HG02798 (cell line): ENCODE measurements at regions not wholly inside any gene's neighbourhood (a gene's known extent, or its start where the extent isn't known, plus 50 kb on each side); places are given as distances from the start of the nearest gene placed in this dataset.
"Not testable (repeated sequence)": the region's sequence is repeated elsewhere in the genome, so short reads cannot be mapped to it uniquely, and the experiment has no call there.

ENCODE experiments used
- ATAC-seq: cut with Tn5 transposase; IDR thresholded peaks from one replicate; pipeline ENCODE4 v1.9.1; 2021; ENCODE audit warnings: mild to moderate bottlenecking; ENCODE audit not compliant: unreplicated experiment, poor library complexity

GRCh38 chr5:42989190-42989589, 50.9 kb downstream of the ANXA2R start:
- no peak for ATAC-seq

DNA sequence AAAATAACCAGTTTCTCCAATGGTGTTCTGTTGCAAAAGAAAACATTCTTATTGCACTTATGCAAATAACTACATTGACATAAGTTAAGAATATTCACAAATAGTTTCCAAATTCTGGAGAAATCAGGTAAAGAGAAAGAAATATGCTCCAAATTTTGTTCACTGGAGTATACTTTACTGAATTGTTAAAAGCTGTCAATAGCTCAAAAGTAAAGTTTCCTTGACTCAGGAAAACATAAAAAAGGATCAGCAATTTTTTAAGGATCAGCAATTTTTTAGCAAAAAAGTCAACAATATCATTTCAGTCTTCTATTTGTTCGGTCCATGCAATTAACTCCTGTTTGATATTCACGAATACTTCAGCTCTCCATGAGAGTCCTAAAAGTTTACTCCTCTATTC, 51.6 kb downstream of the ANXA2R start:
- no peak for ATAC-seq

GRCh38 chr5:42985129-42986037, 54.7 kb downstream of the ANXA2R start:
- ATAC-seq = no peak

DNA sequence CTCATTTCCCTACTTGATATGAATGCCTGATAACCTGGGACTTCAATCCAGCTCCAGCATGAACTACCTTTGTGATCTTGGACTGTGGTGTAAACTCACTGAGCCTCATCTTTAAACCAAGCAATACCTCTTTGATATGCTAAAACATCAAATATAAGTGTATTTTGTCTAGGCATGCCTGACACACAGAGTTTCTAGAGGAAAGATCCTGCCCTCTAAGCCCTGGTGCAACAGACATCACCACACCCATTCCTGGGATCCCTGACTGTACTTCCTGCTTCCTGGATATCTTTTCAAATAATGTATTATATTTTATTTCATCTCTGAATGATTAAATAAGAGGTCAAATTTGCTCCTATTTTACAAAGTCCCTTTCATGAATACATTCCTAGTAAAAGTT, 55.8 kb downstream of the ANXA2R start:
- ATAC-seq = no peak

DNA sequence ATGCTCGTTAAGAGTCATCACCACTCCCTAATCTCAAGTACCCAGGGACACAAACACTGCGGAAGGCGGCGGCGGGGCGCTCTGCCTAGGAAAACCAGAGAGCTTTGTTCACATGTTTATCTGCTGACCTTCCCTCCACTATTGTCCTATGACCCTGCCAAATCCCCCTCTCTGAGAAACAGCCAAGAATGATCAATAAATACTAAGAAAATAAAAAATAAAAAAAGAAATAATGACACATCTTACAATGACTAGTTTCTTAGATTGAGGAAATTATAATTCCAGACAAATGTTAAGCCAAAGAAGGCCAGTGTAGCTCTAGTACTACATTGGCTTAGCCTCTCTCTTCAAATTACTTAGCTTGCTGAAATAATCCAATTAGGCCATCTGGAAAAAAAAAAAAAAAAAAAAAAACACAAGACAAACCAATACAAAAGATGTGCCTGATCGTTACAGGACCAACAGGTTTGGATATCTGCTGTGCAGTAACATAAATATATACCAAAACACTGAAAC, 58.0 kb downstream of the ANXA2R start:
- ATAC-seq = no peak

DNA sequence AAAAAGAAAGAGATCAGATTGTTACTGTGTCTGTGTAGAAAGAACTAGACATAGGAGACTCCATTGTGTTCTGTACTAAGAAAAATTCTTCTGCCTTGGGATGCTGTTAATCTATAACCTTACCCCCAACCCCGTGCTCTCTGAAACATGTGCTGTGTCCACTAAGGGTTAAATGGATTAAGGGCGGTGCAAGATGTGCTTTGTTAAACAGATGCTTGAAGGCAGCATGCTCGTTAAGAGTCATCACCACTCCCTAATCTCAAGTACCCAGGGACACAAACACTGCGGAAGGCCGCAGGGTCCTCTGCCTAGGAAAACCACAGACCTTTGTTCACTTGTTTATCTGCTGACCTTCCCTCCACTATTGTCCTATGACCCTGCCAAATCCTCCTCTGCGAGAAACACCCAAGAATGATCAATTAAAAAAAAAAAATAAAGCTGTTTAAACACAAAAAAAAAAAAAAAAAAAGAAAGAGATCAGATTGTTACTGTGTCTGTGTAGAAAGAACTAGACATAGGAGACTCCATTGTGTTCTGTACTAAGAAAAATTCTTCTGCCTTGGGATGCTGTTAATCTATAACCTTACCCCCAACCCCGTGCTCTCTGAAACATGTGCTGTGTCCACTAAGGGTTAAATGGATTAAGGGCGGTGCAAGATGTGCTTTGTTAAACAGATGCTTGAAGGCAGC, 58.6 kb downstream of the ANXA2R start:
- not testable (repeated sequence) for ATAC-seq

GRCh38 chr5:42981015-42981414, 59.1 kb downstream of the ANXA2R start:
- ATAC-seq = not testable (repeated sequence)

DNA sequence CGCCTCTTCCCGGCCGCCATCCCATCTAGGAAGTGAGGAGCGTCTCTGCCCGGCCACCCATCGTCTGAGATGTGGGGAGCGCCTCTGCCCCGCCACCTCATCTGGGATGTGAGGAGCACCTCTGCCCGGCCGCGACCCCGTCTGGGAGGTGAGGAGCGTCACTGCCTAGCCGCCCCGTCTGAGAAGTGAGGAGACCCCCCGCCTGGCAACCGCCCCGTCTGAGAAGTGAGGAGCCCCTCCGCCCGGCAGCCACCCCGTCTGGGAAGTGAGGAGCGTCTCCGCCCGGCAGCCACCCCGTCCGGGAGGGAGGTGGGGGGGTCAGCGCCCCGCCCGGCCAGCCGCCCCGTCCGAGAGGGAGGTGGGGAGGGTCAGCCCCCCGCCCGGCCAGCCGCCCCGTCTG, 59.7 kb downstream of the ANXA2R start:
- not testable (repeated sequence) for ATAC-seq

DNA sequence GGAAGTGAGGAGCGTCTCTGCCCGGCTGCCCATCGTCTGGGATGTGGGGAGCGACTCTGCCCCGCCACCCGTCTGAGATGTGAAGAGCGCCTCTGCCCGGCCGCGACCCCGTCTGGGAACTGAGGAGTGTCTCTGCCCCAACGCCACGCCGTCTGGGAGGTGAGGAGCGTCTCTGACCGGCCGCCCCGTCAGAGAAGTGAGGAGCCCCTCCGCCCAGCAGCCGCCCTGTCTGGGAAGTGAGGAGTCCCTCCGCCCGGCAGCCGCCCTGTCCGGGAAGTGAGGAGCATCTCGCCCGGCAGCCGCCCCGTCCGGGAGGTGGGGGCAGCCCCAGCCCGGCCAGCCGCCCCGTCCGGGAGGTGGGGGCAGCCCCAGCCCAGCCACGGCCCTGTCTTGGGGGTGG, 60.9 kb downstream of the ANXA2R start:
- ATAC-seq = not testable (repeated sequence)

DNA sequence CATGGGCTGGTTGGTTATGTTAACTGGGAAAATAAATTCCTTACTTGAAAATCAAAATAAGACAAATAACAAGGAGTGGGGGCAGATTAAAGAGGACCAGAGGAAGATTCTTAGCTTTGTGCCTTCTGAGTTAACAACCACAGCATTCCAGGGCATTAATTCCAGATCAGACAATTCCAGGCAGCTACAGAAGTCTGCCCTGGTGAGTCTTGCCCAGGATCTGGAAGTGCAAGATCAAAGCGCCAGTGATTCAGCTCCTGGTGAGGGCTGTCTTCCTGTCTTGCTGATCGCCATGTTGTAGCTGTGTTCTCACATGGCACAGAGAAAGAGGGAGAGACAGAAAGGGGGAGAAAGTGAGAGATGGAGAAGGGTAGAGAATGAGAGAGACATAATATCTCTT, 65.6 kb downstream of the ANXA2R start:
- no peak for ATAC-seq

DNA sequence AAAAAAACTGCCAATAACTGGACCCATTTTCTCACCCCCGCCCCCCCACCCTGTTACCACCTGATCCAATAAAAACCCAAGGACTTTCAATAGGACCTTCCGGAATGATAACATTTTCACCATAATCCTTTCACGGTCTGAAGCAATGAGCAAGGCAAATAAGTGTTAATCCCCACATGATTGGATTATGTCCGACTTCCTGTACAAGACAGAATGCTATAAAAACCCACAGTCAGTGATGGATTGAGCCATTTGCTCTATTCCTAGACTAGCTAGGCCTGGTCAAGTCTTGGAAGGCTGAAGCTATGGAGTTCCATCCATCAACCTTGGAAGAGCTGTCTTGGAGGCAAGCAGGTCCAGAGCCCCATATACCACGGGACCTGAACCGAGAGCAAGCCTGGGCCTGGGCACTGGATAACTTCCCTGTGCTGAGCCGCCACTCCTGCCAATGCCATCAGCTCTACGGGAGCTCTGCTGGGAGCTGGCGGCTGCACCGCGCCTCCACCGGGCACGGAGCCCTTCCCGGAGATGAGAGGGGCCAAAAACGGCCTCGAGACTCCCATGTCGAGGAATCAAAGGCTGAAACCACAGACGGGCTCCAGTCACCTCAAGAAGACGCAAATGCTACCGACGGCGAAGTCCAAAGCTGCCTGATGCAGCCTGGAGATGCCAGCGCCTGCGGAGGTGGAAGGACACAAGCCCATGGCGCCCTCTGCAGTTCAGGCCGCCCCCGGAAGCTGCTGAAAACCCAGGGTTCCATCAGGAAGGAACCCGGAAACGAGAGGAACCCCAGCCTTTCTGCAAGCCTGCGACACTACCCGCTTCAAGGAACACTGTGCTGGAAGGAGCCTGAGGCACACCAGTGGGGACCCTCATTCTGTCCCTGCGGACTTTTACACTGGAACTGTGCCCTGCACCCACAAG, 69.2 kb downstream of the ANXA2R start:
- ATAC-seq = no peak

DNA sequence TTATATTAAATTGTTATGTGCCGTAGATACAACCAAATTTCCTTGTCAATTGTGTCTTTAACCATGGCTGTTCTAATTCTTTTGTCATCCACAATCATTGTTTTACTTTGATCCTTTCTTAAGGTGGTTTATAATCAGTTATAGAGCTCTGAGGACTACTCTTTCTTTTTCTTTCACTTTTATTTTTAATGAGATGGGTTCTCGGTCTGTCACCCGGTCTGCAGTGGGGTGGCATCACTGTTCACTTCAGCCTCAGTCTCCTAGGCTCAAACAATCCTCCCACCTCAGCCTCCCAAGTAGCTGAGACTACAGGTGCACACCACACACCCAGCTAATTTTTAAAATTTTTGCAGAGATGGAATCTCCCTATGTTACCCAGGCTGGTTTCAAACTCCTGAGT, 74.2 kb downstream of the ANXA2R start:
- ATAC-seq = no peak

DNA sequence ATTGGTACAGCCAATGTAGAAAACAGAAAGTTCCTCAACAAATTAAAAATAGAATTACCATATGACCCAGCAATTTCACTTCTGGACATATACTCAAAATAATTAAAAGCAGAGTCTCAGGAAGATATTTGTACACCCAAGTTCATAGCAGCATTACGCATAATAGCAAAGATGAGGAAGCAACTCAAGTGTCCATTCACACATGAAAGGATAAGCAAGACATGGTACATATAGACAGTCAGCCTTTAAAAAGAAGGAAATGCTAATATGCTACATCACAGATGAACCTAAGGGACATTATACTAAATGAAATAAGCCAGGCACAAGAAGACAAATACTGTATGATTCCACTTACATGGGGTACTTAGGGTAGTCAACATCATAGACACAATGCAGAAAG, 76.7 kb downstream of the ANXA2R start:
- ATAC-seq = no peak

GRCh38 chr5:42962124-42962523, 78.0 kb downstream of the ANXA2R start:
- ATAC-seq = no peak

GRCh38 chr5:42960506-42960905, 79.6 kb downstream of the ANXA2R start:
- no peak for ATAC-seq

DNA sequence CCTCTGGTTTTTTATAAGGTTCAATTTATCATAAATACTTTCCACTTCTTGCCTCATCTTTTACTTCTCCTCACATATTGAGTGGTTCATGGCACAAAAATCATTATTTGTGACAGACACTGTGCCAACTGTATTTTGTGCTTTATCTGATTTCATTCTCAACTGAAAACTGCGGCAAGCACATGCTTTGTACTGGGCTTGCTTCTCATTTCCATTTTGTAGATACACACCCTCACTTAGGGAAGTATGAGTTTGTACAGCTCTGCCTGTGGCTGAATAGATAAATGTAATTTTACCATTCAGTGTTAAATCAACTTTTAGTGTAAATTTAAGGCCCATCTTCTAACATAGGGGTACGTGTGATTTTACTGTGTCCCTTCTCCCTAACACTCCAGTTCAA, 83.6 kb downstream of the ANXA2R start:
- ATAC-seq = no peak

- ATAC-seq = no peak
Observed at GRCh38 chr5:42953041-42953440, 87.1 kb downstream of the ANXA2R start.

GRCh38 chr5:42952578-42952974, 87.5 kb downstream of the ANXA2R start:
- ATAC-seq = no peak

DNA sequence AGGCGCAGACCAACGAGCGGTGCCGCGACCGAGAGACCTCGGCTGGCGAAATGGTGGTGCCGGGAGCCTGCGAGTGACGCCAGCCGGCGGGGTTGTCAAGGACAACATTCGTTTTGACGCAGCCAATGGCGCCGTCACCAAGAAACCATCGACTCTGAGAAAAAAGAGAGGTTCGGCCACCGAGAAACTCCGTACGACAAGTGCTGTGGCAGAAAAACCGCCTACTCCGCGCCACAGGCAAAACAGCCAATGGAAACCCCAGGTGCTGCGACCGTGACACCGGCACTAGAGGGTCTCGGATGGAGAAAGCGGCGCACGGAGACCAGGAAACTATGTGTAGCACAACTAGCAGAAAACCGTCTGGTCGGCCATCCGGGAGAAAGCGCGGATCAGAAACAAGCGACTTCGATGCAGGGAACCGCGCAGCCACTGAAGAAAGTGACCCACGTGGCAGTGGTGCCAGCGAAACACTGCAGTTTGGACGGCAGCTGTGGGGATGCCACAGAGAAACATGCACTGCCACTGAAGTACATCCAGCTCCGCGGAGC, 88.8 kb downstream of the ANXA2R start:
- peak; percentile 50 for ATAC-seq
